ENCODE measurements at regions not wholly inside any gene's neighbourhood (a gene's known extent, or its start where the extent isn't known, plus 50 kb on each side); places are given as distances from the start of the nearest gene placed in this dataset.

DNA sequence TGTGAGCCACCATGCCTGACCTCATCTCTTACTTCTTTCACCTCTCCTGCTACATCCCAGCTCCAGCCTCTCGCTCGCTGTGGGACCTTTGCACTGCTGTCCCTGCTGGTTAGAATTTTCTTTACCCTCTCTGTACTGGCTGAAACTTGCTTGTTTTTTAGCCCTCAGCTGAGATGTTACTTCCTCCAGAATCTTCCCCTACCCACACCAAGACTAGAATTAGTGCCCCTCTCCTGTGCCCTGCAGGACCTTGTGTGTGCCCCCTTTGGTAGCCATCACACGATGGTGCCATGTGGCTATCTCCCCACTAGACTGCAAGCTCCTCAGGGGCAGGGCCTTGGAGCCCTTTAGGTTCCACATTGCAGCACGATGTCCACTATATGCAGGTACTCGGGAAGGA lies 84.1 kb downstream of the AIPL1 start:
- TF ChIP-seq, protein P1, sequence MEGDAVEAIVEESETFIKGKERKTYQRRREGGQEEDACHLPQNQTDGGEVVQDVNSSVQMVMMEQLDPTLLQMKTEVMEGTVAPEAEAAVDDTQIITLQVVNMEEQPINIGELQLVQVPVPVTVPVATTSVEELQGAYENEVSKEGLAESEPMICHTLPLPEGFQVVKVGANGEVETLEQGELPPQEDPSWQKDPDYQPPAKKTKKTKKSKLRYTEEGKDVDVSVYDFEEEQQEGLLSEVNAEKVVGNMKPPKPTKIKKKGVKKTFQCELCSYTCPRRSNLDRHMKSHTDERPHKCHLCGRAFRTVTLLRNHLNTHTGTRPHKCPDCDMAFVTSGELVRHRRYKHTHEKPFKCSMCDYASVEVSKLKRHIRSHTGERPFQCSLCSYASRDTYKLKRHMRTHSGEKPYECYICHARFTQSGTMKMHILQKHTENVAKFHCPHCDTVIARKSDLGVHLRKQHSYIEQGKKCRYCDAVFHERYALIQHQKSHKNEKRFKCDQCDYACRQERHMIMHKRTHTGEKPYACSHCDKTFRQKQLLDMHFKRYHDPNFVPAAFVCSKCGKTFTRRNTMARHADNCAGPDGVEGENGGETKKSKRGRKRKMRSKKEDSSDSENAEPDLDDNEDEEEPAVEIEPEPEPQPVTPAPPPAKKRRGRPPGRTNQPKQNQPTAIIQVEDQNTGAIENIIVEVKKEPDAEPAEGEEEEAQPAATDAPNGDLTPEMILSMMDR (IDR thresholded peaks at IDR 0.05) = no peak
- TF ChIP-seq POLR2A (IDR thresholded peaks at IDR 0.05) = no peak

All from testis (tissue), 2 donors.